HG02759 (cell line): ENCODE measurements at regions not wholly inside any gene's neighbourhood (a gene's known extent, or its start where the extent isn't known, plus 50 kb on each side); places are given as distances from the start of the nearest gene placed in this dataset.
A peak's percentile ranks its signal among the peaks of the same experiment; 100 is the strongest.
"Not testable (repeated sequence)": the region's sequence is repeated elsewhere in the genome, so short reads cannot be mapped to it uniquely, and the experiment has no call there.

Source experiments
- ATAC-seq: cut with Tn5 transposase; IDR thresholded peaks from one replicate; pipeline ENCODE4 v1.9.1; 2021; ENCODE audit warnings: mild to moderate bottlenecking, moderate library complexity; ENCODE audit not compliant: unreplicated experiment

DNA sequence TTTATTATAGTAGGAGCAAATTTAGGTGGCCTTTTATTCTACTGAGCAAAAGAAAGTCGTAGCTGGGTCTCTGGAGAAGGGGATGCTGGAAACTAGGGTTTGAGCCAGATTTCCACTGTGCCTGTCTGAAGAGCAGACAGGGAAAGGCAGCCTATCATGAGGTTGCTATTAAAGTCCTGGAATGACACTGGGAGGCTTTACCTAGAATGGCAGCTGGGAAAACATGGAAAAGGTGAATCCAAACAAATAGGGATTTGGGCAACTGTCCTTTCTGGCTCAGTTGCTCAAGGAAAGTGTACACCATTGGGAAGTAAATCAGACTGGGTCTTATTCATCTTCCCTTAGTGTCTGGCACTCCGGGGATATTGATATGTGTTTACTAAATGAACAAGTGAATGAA is 154.6 kb downstream of the MTX2 start:
- ATAC-seq = no peak

DNA sequence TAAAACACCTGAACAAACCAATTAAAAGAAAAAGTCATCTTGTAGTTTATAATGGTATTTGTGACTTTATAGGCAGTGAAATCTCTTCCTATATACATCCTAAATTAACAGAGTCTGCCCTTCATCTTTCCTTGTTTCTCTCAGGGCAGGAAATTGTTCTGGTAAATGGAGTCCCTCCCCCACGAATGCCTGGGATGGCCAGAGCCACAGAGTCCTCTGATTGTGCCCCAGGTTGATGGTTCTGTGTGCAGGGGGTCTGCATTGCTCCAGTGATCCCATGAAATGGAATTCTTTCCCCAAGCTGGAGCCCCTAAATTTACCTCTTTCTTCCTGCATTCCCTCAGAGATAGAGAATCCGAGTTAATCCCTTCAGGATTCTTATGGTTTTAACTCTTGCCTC is 155.5 kb downstream of the MTX2 start:
- ATAC-seq = no peak

DNA sequence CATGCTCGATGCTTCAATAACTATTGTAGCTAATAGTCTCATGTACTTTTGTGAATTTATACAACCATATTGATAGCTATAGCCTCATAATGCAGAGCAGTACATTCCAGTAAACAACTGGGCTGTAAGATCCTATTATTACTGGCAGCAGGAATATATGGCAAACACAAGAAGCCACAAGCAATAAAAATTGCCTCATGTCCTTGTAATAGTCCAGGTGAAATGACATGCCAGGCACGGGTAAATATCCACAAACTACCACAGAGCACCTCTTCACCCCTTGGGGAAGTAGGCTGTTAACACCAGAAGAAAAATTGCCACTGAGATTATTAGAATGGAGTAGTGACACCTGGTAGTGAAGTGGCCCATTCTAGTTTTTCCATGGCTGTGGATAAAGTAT is 158.3 kb downstream of the MTX2 start:
- no peak for ATAC-seq

DNA sequence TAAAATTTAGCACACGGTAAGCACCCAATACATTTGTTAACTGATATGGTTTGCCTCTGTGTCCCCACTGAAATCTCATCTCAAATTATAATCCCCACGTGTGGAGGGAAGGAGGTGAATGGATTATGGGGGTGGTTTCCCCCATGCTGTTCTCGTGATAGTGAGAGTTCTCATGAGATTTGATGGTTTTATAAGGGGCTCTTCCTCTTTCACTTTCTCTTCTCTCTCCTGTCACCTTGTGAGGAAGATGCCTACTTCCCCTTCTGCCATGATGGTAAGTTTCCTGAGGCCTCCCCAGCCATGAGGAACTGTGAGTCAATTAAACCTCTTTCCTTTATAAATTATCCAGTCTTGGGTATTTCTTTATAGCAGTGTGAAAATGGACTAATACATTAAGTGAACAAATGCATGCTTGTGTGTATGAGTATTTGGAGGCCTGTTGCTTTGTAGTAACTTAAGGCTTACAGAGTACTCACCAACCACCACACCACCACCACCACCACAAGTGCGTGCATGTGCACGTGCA is 159.8 kb downstream of the MTX2 start:
- not testable (repeated sequence) for ATAC-seq

DNA sequence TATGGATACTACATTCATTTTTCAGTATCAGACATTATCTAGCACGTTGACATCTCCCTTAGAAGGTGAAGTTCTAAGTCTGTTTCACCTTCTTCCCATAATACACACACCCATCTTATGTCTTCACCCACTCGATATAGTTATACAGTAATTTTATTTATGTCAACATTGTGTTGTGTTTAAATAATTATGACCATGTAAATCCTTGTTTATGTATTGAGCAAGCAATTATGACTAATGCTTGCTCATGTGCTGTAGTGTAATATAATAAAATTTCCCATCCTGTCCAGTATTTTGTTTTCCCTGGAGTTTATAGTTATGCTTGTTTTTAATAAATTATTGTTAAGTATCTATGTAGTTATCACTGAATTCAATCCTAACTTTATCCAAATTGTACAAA is 163.2 kb downstream of the MTX2 start:
- no peak for ATAC-seq

DNA sequence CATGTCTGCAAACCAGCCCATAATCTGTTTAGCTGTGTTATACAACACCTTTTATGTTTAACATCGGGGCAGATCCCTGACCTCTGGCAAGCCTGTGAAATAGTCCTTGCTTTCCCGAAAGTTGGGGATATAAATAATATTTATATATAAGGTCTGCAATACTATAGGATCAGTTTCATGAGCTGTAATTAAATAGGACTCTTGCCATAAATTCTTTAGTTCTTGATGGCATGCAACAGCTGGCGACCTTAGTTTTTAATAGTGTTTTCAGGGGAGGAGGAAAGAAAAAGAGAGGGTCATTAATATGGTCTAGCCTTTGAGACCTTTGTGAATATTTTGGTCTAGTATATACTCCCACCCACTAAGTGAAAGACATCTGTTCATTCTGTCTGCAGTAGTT is 166.5 kb downstream of the MTX2 start:
- no peak for ATAC-seq

DNA sequence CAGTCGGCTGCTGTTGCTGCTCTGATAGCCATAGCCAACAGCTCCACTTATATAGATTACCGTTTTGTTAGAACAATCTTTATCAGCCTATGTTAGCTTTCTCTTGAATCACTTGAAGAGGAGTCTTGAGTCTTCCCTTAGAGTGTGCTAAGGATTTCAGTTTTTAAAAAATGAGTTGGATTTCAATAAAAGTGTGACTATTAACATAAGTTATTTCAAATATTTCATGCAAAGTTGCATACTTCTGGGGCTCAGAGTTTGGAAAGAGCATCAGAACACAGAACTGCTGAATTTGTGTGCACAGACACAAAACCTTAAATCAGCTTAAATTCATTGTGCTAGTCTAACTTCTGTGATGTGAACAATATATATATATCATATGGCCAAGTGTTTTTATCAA is 174.7 kb downstream of the MTX2 start:
- ATAC-seq = no peak

DNA sequence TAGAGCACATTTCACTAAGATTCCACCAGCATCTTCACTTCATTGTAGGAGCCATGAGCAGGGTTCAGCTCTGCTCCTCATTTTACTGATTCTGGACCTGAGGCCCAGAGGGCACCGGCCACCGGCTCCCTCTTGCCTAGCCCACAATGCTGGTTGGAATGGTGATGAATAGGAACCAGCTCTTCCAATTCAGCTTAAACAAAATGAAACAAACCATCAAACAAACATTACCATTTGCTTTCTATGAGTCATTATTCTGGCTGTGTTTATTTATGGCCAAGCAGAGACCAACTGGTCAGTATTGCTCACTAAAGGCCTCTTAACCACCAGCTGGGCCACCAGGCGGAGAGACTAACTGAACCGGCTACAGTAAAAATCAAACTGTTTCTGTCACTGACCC is 176.7 kb downstream of the MTX2 start:
- no peak for ATAC-seq

DNA sequence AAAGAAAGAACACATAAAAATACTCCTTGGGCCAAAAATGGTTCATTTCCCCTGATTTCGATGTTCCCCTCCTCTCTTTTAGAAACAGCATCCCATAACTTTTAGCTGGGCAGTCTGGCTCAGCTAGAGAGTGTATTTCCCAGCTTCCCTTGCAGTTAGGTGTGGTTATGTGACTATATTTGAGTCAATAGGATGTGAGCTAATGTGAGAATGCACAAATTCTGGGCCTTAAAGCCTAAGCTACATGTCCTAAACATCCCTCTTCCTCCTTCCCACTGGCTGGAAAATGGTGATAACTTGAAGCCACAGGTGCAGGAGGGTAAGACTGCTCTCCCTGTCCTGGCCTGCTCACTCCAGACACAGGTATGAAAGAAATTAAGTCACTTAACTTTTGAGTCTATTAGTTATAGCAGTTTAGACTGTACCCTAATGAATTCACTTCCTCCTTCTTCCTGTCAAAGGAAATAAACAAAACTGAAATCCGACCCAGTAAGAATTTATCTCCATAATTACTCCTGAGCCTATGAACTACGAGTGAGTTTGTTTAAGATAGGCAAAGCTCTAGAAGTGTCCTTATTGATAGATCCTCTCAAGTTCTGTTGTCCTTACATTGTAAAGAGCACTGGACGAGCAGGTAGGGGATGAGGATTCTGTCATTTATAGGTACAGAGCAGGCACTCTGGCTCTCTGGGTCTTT is 177.6 kb downstream of the MTX2 start:
- ATAC-seq = no peak

DNA sequence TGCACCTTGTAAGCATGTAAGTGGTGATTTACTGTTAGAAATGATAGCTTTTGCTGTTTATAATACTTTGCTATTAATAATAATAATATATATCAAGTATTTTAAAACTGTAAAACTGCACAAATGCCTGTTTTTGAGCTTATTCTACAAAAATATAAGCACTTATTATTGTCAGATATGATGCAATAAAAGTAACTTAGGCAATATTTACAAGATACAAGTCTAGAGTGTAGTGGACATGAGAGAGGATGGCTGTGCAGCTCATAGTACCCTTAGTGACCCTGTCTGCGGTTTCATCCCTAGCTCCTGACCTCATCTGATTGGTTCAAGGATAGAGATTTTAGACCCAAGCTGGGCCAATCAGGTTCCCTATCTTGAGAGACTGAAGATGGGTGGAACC is 178.4 kb downstream of the MTX2 start:
- no peak for ATAC-seq

DNA sequence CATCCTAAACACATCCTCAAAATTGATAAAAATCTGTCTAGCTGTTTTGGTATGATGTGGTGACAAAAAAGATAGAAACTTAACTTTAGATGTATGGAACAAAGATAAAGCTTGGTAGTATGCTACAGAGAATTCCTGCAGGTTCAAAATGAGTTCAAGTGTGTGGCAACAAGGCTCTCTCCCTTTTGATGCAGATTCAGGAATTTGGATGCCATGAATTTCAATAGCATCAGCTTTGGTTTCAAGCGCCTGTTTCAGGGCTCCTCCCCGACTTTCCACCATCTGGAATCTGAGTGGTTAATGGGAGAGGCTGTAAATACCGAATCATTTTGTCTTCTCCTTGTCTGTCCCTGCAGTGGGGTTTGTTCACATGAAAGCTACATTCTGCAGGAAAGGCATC is 180.6 kb downstream of the MTX2 start:
- ATAC-seq = no peak

DNA sequence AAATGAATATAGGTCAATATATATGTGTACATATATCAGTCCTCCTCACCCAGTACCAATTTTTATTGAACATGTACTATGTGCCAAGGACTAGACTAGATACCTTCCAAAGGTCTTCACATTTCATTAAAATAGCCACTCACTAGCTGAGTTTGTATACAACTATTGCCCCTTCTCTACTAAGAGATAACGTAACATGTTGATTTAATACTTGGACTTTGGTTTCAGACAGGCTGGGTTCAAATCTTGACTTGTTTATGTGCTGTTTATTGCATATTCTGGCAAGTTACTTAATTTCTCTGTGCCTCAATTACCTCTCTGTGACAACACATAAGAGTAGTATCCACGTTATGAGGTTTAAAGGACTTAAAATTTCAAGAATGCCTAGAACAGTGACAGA is 184.5 kb downstream of the MTX2 start:
- ATAC-seq = no peak

DNA sequence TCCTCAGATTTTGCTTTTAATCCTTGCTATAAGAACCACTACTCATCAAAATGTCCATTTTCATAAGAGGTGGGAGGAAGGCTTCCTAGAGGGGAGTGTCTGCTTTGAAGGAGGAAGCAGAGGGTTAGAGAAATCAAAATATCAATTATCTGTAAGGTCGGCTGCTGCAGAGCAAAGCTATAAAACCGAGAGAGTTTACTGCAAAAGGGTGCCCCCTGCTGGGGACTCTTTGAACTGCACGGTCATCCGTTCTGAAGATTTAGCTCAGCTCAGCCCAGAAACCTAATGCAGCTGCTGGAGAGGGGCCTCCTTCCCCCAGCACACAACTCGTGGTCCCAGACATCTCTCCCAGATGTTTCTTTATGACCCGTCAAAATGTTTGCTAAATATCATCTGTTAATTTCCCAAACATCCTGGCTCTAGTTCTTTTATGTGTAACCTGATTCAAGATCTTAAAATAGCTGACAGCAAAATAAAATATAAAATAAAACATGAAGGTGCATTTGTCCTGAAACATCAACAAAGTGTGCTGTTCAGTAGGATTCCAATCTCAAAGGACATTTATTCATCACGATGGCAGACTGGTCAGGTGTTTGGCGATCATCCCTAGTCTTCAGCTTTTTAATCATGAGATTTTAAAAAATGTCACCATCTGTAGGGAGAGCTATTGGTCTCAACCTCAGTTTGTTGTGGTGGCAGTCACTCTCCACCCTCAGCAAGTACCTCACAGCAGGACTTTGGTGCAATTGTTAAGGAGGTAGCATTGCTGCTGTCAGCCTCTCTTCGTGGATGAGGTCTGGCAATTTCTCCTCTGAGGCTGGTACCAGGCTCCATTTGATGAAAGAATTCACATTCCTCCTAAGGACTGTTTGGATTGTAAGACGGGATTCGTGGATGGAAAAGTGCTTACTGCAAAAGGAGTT is 185.9 kb downstream of the MTX2 start:
- peak; percentile 73 for ATAC-seq

DNA sequence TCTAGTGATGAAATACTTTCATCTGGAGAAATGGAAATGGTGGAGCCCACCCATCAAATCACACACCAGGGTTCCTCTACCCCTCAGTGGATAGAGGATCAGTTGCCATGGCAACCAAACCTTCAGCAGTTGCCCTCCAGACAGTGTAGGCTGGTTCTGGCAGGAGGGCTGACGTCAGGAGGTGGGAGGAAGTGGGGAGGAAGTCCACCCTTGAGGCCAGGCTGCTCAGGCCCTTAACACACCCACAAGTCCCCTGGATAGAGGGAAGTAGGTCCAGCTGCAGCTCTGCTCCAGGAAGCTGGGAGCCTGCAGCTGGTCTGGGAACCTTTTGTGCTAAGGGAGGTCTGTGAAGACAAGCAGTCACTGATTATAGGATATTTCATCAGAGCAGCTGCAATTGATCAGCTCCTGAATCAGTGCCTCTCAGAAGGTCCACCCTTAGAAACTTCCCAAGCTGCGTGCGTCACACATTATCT is 186.6 kb downstream of the MTX2 start:
- no peak for ATAC-seq

DNA sequence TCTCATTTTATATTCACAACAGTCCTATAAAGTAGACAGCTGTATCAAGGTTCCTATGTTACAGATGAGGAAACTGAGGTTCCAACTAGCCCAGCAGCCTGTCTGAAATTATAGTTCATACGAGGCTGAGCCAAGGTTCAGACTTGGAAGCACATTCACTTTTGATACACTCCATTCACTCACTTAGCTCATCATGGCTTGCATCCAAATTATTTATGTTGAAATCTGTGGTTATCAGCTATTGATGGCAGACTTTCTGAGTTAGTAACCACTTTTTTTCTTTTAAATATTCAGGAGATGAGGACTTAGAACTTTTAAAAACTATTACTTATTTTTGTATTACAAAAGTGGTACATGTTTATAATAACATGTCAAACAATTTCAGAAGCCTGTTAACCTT is 188.2 kb downstream of the MTX2 start:
- no peak for ATAC-seq

DNA sequence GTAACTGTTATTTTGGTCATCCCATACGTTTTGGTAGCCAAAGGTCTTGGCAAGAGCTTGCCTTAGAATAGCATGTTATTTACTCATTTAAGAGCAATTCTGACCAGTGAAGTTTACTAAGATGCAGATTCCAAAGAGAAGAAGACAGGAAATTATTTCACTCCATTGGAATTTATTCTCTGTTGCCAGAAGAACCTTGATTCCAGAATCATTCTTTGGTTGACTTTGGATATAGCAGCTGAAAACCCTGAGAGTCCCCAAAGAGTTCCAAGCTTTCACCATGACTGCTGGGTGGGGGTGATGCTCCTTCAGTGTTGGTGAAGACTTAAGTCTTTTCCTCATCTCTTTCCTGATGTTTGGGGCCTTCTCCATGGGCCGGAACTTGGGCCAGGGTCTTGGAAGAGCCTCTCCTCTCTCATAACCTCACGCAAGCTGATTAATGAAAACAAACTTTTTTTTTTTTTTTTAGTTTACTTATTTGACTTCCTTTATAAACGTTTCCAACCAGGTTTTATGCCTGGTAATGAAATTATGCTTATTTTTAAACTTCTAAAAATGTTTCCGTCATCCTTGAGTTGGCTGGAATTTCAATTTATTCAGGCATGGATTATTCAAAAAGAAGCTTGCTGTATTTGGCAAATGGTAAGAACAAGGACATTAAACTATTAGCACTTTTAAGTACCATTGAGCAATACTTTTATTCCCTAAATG is 192.0 kb downstream of the MTX2 start:
- ATAC-seq = no peak

DNA sequence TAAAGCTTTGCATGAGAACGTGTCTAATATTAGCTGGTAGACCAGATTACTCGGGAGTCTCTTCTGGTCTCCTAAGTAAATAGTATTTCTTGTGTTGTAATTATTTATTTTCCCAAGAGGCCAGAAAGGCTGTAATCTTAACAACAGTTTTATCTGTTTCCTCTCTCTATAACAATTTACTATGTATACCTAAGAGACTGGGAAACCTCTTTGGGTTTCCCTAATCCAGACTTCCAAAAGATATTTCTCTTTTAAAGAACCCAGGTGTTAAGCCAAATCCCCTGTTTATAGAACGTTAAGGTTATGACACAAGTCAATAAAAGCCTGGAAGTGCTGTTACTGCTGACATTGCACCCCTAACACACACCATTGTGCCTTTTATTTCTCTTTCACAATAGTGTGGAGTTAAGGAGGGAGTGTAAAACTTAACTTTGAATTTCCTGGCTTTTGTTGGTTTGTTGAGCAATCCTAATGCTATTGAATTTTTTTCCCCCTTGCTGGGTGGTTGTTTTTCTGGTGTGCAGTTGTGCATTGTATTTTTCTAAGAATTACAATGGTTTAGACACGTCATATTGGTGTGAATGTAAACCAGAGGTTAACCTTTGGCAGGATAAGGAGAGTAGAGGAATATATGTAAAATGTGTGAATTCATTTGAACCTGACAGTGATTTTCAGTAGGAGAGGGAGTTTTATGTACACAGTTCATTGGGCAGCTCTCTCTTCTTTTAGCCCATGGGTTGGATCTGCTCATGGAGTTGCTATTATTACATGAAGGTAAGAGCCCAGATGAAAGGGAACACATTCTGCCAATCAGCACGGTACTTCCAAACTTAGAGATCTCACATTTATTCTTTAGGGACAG is 192.8 kb downstream of the MTX2 start:
- ATAC-seq = no peak

DNA sequence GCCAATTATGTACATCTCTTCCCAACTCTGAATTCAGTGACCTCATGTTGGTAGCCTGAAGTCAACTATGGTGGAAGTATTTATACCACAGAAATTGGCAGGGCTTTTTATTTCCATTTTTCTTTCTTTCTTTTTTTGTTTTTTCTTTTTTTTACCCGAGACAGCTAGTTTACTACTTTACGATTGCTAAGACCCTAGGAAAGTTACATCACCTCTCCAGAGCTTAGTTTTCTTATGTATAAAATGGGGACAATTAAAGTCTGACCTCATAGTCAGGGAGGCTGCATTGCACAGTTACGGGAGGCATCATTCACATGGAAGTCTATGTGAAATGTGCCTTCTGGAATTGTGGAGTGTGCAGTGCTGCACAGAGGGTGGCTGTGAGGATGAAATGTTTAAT is 194.3 kb downstream of the MTX2 start:
- no peak for ATAC-seq

DNA sequence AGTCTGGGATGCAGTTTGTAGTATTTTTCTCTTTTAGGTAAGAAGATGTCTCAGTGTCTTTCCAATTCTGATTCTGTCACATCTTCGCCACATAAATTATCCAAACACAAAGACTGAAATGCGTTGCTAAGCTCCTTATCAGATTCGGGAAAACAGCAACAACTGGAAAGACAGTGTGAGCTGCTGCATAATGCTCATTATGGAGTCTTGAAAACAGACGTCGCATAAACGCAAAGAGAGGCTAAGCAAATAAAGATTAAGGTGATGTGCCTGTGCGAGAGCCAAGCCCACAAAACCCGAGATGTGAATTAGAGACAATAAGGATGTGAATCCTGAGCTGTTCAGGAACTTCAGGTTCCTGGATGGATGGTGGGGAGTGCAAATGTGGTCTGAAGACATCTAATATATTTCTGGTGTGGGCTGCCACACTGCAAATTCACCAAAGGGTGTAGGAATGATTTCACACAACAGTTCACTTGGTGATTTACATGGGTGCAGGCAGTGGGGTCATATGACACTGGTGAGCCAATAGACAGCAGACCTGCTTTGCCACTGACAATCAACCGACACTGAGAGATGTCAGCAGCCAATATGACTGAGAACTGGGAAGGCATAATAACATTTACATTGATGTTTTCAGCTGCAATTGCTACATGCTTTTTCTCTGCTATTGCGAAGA is 195.8 kb downstream of the MTX2 start:
- no peak for ATAC-seq

DNA sequence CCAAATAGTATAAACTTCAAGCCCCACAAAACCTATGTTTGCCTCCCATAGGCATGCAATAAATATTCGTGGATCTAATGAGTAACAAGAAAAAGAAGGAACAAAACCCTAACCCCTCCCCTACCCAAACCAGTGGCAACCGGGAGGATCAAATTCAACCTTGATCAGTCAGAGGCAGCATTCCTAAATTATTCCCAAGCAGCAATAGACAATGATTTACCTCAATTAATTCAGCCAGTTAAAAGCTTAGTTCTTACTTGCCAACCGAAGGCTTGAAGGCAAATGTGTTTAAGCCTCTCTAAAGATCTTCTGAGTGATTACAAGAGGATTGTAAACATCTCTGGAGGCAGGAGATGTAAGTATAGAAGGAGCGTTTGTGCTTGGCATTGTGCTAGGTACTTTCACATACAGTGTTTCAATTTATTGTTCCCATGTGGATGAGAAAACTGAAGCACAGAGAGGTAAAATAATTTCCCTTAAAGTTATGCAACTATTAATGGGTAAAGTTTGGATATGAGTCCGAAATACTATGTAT is 197.7 kb downstream of the MTX2 start:
- no peak for ATAC-seq
